GM23338 (cell line): ENCODE measurements at regions not wholly inside any gene's neighbourhood (a gene's known extent, or its start where the extent isn't known, plus 50 kb on each side); places are given as distances from the start of the nearest gene placed in this dataset.

Experiments used
- ATAC-seq: fragments of 200-7000 bp; cut with Tn5 transposase; 3 replicates; pipeline ENCODE4 v1.9.1; 2020
- DNase-seq: peaks from one replicate; pipeline ENCODE4 v3.0.0-alpha.2; 2015; ENCODE audit warnings: low spot score
- H2AFZ ChIP-seq: fragments of 200-600 bp; sonication (generic); 2 replicates; pipeline ENCODE4 v1.8.0; 2016; ENCODE audit warnings: antibody characterized with exemption, mild to moderate bottlenecking, moderate library complexity
- H3F3A ChIP-seq: fragments of 200-600 bp; sonication (generic); replicated peaks from 2 replicates; pipeline ENCODE4 v1.8.0; 2017; ENCODE audit warnings: antibody characterized with exemption, mixed run types, low read depth
- H3K27ac ChIP-seq: fragments of 200-600 bp; sonication (generic); 2 replicates; pipeline ENCODE4 v1.6.1; 2016; ENCODE audit warnings: low read depth
- H3K27me3 ChIP-seq: fragments of 200-600 bp; sonication (generic); 2 replicates; pipeline ENCODE4 v1.8.0; 2016; ENCODE audit warnings: mild to moderate bottlenecking, mixed run types, moderate library complexity; ENCODE audit not compliant: insufficient read depth
- H3K36me3 ChIP-seq: fragments of 200-600 bp; sonication (generic); 2 replicates; pipeline ENCODE4 v1.8.0; 2016; ENCODE audit warnings: mild to moderate bottlenecking; ENCODE audit not compliant: insufficient read depth
- H3K4me1 ChIP-seq: fragments of 200-600 bp; sonication (generic); 2 replicates; pipeline ENCODE4 v1.8.0; 2016; ENCODE audit warnings: mild to moderate bottlenecking, moderate library complexity; ENCODE audit not compliant: insufficient read depth
- H3K4me2 ChIP-seq: fragments of 200-600 bp; sonication (generic); 2 replicates; pipeline ENCODE4 v1.7.1; 2017; ENCODE audit warnings: mixed run types
- H3K4me3 ChIP-seq: fragments of 200-600 bp; sonication (generic); 2 replicates; pipeline ENCODE4 v1.6.1; 2016; ENCODE audit warnings: mixed run types
- H3K79me2 ChIP-seq: fragments of 200-600 bp; sonication (generic); replicated peaks from 2 replicates; pipeline ENCODE4 v1.8.0; 2017; ENCODE audit warnings: mild to moderate bottlenecking; ENCODE audit not compliant: insufficient read depth
- H3K9me2 ChIP-seq: fragments of 200-600 bp; sonication (generic); 2 replicates; pipeline ENCODE4 v1.8.0; 2017; ENCODE audit not compliant: insufficient read depth
- H4K20me1 ChIP-seq: fragments of 200-600 bp; sonication (generic); replicated peaks from 2 replicates; pipeline ENCODE4 v1.8.0; 2017; ENCODE audit warnings: mild to moderate bottlenecking; ENCODE audit not compliant: insufficient read depth
- H3K27ac Mint-ChIP-seq: 2 replicates; pipeline ENCODE4 v1.8.0; 2020; ENCODE audit warnings: inconsistent platforms, mild to moderate bottlenecking, moderate library complexity, mixed read lengths
- H3K27me3 Mint-ChIP-seq: 3 replicates; pipeline ENCODE4 v1.8.0; 2022; ENCODE audit warnings: low read depth, mild to moderate bottlenecking, moderate library complexity, mixed read lengths, inconsistent platforms; ENCODE audit not compliant: insufficient read depth, poor library complexity
- H3K36me3 Mint-ChIP-seq: 3 replicates; pipeline ENCODE4 v1.8.0; 2021; ENCODE audit warnings: low read depth, mild to moderate bottlenecking, inconsistent platforms, moderate library complexity, mixed read lengths
- H3K4me1 Mint-ChIP-seq: 3 replicates; pipeline ENCODE4 v1.8.0; 2020; ENCODE audit warnings: mild to moderate bottlenecking, inconsistent platforms, mixed read lengths
- H3K4me3 Mint-ChIP-seq: 3 replicates; pipeline ENCODE4 v1.8.0; 2021; ENCODE audit warnings: moderate library complexity, mild to moderate bottlenecking, inconsistent platforms, mixed read lengths
- H3K9me3 Mint-ChIP-seq: 3 replicates; pipeline ENCODE4 v1.8.0; 2020; ENCODE audit warnings: moderate library complexity, mild to moderate bottlenecking, inconsistent platforms, mixed read lengths
- CREB1 ChIP-seq: fragments of 250-450 bp; sonication (Bioruptor Pico); IDR thresholded peaks from 2 replicates; pipeline ENCODE4 v1.5.0; 2020; ENCODE audit warnings: low read depth, mild to moderate bottlenecking, moderate library complexity
- EZH2 ChIP-seq: fragments of 200-600 bp; sonication (generic); IDR thresholded peaks from one replicate; pipeline ENCODE4 v1.8.0; 2017; ENCODE audit warnings: antibody characterized with exemption, mild to moderate bottlenecking, low read depth; ENCODE audit not compliant: unreplicated experiment
- EZH2phosphoT487 ChIP-seq: fragments of 200-600 bp; sonication (generic); IDR thresholded peaks from one replicate; pipeline ENCODE4 v1.8.1; 2018; ENCODE audit warnings: antibody characterized with exemption; ENCODE audit not compliant: unreplicated experiment
- JUNB ChIP-seq: IDR thresholded peaks from one replicate; pipeline ENCODE4 v1.6.1; 2016; ENCODE audit warnings: antibody characterized with exemption; ENCODE audit not compliant: unreplicated experiment
- NANOG ChIP-seq: IDR thresholded peaks from 2 replicates; pipeline ENCODE4 v1.6.1; 2016; ENCODE audit warnings: antibody characterized with exemption, borderline replicate concordance
- POLR2AphosphoS5 ChIP-seq: IDR thresholded peaks from 2 replicates; pipeline ENCODE4 v1.6.1; 2016; ENCODE audit warnings: antibody characterized with exemption, low read depth
- REST ChIP-seq: IDR thresholded peaks from one replicate; pipeline ENCODE4 v1.6.1; 2018; ENCODE audit warnings: antibody characterized with exemption; ENCODE audit not compliant: unreplicated experiment
- STAT1 ChIP-seq: IDR thresholded peaks from one replicate; pipeline ENCODE4 v1.6.1; 2016; ENCODE audit warnings: antibody characterized with exemption; ENCODE audit not compliant: unreplicated experiment
- ZNF114 ChIP-seq: fragments of 250-450 bp; sonication (Bioruptor Pico); IDR thresholded peaks from 2 replicates; pipeline ENCODE4 v1.5.0; 2020; ENCODE audit warnings: mild to moderate bottlenecking, moderate library complexity
- ZNF331 ChIP-seq: fragments of 250-450 bp; sonication (Bioruptor Pico); IDR thresholded peaks from 2 replicates; pipeline ENCODE4 v1.5.0; 2020; ENCODE audit warnings: low read depth, mild to moderate bottlenecking, moderate library complexity
- TF ChIP-seq, protein P1 (sequence below), 2 experiments: fragments of 200-600 bp in 1 of 2; sonication (generic) in 1 of 2; conservative IDR thresholded peaks; 2 replicates each; pipeline versions ENCODE4 v1.5.1 to v1.6.1; 2016 to 2017; ENCODE audit warnings: antibody characterized with exemption in 2 of 2, low read depth in 2 of 2, mild to moderate bottlenecking in 2 of 2, moderate library complexity in 1 of 2
- TF ChIP-seq, protein P2 (sequence below): IDR thresholded peaks from 2 replicates; pipeline ENCODE4 v1.6.1; 2016; ENCODE audit warnings: antibody characterized with exemption
- TF ChIP-seq, protein P3 (sequence below): fragments of 250-450 bp; sonication (Bioruptor Pico); IDR thresholded peaks from 2 replicates; pipeline ENCODE4 v1.5.0; 2020; ENCODE audit warnings: mild to moderate bottlenecking, moderate library complexity

DNA sequence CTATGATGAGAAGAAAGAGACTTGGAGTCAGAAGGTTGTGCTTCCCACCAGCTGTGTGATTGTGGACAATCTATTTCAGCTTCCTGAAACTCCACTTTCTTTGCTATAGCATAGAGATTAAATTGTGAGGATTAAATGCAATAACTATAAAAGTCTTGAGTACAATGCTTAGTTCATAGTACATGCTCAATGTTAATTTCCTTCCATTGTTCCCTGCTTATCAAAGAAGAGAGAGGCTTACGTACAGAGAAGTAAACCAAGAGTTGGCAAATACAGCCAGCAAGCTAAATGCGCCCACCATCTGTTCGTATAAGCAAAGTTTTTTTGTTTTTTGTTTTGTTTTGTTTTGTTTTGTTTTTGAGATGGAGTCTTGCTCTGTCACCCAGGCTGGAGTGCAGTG lies 317.9 kb upstream of the NFIA start:
- Histone ChIP-seq H3K9me2 (peaks cover 13% of the 10 kb centered on the region; the same call in 1 of the 2 replicates), H3K36me3 (no peaks in the 10 kb centered on the region), H3K4me2 (no peak overlapping the region), H3K4me1 (no peaks in the 10 kb centered on the region), H2AFZ (no peak overlapping the region), H3F3A (no peaks in the 10 kb centered on the region), H3K27ac (no peak overlapping the region), H4K20me1 (no peaks in the 10 kb centered on the region), H3K4me3 (no peak overlapping the region), H3K79me2 (no peaks in the 10 kb centered on the region), H3K27me3 (no peaks in the 10 kb centered on the region)
- 0 out of 3 replicates have a peak, but pooled peaks cover under 1% of the 10 kb centered on the region for H3K9me3 Mint-ChIP-seq
- H3K4me1 Mint-ChIP-seq = no peaks in the 10 kb centered on the region
- TF ChIP-seq ZNF114 = no peak
- no peak for TF ChIP-seq NANOG
- TF ChIP-seq REST = no peak
- TF ChIP-seq EZH2phosphoT487 = no peak
- TF ChIP-seq JUNB = no peak
- no peak for TF ChIP-seq CREB1
- no peak for TF ChIP-seq ZNF331 (CRISPR knock-in tag)
- no peak for TF ChIP-seq STAT1
- TF ChIP-seq, protein P1, sequence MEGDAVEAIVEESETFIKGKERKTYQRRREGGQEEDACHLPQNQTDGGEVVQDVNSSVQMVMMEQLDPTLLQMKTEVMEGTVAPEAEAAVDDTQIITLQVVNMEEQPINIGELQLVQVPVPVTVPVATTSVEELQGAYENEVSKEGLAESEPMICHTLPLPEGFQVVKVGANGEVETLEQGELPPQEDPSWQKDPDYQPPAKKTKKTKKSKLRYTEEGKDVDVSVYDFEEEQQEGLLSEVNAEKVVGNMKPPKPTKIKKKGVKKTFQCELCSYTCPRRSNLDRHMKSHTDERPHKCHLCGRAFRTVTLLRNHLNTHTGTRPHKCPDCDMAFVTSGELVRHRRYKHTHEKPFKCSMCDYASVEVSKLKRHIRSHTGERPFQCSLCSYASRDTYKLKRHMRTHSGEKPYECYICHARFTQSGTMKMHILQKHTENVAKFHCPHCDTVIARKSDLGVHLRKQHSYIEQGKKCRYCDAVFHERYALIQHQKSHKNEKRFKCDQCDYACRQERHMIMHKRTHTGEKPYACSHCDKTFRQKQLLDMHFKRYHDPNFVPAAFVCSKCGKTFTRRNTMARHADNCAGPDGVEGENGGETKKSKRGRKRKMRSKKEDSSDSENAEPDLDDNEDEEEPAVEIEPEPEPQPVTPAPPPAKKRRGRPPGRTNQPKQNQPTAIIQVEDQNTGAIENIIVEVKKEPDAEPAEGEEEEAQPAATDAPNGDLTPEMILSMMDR (conservative IDR thresholded peaks at IDR 0.05; ENCODE audit: low read depth in 2 of 2) = no peak
- TF ChIP-seq EZH2 = no peak
- TF ChIP-seq, protein P2, sequence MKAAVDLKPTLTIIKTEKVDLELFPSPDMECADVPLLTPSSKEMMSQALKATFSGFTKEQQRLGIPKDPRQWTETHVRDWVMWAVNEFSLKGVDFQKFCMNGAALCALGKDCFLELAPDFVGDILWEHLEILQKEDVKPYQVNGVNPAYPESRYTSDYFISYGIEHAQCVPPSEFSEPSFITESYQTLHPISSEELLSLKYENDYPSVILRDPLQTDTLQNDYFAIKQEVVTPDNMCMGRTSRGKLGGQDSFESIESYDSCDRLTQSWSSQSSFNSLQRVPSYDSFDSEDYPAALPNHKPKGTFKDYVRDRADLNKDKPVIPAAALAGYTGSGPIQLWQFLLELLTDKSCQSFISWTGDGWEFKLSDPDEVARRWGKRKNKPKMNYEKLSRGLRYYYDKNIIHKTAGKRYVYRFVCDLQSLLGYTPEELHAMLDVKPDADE = no peak
- TF ChIP-seq, protein P3, sequence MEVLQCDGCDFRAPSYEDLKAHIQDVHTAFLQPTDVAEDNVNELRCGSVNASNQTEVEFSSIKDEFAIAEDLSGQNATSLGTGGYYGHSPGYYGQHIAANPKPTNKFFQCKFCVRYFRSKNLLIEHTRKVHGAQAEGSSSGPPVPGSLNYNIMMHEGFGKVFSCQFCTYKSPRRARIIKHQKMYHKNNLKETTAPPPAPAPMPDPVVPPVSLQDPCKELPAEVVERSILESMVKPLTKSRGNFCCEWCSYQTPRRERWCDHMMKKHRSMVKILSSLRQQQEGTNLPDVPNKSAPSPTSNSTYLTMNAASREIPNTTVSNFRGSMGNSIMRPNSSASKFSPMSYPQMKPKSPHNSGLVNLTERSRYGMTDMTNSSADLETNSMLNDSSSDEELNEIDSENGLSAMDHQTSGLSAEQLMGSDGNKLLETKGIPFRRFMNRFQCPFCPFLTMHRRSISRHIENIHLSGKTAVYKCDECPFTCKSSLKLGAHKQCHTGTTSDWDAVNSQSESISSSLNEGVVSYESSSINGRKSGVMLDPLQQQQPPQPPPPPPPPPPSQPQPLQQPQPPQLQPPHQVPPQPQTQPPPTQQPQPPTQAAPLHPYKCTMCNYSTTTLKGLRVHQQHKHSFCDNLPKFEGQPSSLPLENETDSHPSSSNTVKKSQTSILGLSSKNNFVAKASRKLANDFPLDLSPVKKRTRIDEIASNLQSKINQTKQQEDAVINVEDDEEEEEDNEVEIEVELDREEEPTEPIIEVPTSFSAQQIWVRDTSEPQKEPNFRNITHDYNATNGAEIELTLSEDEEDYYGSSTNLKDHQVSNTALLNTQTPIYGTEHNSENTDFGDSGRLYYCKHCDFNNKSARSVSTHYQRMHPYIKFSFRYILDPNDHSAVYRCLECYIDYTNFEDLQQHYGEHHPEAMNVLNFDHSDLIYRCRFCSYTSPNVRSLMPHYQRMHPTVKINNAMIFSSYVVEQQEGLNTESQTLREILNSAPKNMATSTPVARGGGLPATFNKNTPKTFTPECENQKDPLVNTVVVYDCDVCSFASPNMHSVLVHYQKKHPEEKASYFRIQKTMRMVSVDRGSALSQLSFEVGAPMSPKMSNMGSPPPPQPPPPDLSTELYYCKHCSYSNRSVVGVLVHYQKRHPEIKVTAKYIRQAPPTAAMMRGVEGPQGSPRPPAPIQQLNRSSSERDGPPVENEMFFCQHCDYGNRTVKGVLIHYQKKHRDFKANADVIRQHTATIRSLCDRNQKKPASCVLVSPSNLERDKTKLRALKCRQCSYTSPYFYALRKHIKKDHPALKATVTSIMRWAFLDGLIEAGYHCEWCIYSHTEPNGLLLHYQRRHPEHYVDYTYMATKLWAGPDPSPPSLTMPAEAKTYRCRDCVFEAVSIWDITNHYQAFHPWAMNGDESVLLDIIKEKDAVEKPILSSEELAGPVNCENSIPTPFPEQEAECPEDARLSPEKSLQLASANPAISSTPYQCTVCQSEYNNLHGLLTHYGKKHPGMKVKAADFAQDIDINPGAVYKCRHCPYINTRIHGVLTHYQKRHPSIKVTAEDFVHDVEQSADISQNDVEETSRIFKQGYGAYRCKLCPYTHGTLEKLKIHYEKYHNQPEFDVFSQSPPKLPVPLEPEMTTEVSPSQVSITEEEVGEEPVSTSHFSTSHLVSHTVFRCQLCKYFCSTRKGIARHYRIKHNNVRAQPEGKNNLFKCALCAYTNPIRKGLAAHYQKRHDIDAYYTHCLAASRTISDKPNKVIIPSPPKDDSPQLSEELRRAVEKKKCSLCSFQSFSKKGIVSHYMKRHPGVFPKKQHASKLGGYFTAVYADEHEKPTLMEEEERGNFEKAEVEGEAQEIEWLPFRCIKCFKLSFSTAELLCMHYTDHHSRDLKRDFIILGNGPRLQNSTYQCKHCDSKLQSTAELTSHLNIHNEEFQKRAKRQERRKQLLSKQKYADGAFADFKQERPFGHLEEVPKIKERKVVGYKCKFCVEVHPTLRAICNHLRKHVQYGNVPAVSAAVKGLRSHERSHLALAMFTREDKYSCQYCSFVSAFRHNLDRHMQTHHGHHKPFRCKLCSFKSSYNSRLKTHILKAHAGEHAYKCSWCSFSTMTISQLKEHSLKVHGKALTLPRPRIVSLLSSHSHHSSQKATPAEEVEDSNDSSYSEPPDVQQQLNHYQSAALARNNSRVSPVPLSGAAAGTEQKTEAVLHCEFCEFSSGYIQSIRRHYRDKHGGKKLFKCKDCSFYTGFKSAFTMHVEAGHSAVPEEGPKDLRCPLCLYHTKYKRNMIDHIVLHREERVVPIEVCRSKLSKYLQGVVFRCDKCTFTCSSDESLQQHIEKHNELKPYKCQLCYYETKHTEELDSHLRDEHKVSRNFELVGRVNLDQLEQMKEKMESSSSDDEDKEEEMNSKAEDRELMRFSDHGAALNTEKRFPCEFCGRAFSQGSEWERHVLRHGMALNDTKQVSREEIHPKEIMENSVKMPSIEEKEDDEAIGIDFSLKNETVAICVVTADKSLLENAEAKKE = no peak
- TF ChIP-seq POLR2AphosphoS5 = no peak
- no peak for ATAC-seq
- no peak overlapping the region for H3K4me3 Mint-ChIP-seq
- H3K27me3 Mint-ChIP-seq = no peaks in the 10 kb centered on the region
- H3K36me3 Mint-ChIP-seq = no peaks in the 10 kb centered on the region; the same call in 2 of the 3 replicates
- no peak for DNase-seq
- no peak overlapping the region for H3K27ac Mint-ChIP-seq
